ENCODE measurements at regions not wholly inside any gene's neighbourhood (a gene's known extent, or its start where the extent isn't known, plus 50 kb on each side); places are given as distances from the start of the nearest gene placed in this dataset.

DNA sequence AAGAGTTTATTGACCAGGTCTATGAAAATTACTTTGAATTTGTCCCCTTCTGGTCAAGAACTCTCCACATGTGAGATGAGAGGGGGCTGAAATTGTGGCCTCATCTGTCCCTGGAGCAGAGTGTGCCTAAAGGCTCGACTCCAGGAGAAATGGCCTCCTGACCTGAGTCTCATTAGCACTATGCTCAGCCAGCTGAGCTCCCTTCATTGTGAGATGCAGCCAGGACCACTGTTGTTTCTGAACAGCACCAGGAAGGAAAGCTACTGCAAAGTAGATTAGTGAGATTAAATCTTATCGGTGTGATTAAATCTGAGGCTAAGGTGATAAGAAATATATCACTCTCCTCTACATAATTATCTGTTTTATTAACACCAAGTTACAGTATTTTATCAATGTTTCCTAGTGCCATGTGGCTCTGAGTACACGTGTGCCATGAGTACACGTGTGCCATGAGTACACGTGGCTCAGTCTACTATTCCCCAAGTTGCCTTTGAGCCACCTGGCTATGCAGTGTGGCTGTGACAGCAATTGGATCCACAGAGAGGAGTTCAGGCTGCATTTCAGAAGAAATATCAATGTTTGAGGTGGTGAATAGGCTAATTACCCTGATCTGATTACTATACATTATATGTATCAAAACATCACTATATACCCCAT is 126.9 kb downstream of the IPMK start:
- intact Hi-C loops (cut with DNase I), result no loop called here
- DNase-seq, result no peak

DNA sequence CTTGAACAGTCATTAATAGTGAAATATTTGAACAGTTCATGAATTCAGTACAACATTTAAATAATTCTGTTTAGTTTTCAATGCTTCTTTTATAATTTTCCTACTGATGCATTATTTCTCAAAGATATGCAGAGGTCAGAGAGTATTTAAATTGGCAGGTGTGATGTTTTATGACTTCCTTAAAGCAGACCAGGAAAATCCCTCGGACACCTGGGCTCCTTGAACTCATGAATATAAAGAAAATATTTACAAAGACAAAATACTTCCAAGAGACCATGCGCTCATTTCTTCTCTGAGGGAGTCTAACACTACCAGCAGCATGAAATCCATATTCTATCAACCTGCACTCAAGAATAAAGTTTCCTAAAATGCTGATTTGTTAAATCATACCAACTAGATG is 127.6 kb downstream of the IPMK start:
- no peak for DNase-seq
- intact Hi-C loops (cut with DNase I), result no loop called here

GRCh38 chr10:58137813-58138212 is 129.9 kb downstream of the IPMK start:
- intact Hi-C loops (cut with DNase I), result no loop called here
- peak in 14 of 42 donors; percentile 4 to 61 (median 26) for DNase-seq

DNA sequence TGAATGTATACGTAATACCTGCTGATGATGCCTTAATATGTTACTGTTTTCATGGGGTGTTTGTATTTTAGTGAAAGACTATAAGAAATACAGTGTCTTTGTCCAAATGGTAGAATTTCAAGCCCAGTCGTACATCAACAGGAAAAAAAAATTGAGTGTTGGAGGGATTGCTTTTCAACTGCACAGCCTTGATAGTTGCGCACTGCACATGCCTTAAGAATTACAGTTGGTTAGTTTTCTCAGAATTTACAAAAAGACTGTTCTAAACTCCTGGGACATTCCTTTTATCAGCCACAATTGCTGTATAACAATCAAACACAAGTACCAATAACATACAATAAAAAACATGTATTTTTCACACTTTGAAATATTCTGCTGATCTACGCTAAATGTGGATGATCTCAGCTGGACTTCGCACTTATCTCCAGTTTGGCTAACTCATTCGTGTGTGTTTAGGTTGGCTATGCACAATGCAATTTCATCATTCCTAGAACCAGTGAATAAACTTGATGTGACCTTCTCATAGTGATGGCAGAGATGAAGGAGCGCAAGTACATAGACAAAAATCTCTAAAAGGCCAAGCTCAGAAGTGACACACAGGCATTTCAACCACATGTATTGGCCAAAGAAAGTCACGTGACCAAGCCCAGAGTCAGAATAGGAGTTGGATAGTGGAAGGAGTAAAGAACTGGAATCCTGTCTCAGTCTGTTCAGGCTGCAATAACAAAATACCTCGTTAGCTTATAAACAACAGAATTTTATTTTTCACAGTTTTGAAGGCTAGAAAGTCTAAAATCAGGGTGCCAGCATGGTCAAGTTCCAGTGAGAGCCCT is 152.3 kb downstream of the IPMK start:
- intact Hi-C loops (cut with DNase I), result no loop called here
- DNase-seq, result no peak

GRCh38 chr10:58109731-58110130 is 158.0 kb downstream of the IPMK start:
- intact Hi-C loops (cut with DNase I), result no loop called here
- DNase-seq, result no peak

DNA sequence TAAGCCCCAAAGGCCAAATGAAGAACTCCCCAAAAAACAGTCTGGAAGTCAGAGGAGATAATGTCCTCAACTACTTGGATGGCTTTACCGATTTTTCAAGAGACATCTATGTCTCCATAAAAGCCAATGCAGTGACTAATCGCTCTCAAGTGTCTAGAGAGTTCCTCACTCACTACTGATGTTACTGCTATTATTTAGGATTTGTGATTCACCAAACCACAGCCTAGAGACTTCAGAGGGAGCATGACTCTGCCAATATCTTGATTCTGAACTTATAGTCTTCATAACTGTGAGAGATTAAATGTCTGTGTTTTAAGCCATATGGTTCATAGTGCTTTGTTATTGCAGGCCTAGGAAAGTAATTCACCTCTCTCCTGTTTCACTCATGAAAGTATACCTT is 160.2 kb downstream of the IPMK start:
- DNase-seq, result no peak
- intact Hi-C loops (cut with DNase I), result no loop called here

DNA sequence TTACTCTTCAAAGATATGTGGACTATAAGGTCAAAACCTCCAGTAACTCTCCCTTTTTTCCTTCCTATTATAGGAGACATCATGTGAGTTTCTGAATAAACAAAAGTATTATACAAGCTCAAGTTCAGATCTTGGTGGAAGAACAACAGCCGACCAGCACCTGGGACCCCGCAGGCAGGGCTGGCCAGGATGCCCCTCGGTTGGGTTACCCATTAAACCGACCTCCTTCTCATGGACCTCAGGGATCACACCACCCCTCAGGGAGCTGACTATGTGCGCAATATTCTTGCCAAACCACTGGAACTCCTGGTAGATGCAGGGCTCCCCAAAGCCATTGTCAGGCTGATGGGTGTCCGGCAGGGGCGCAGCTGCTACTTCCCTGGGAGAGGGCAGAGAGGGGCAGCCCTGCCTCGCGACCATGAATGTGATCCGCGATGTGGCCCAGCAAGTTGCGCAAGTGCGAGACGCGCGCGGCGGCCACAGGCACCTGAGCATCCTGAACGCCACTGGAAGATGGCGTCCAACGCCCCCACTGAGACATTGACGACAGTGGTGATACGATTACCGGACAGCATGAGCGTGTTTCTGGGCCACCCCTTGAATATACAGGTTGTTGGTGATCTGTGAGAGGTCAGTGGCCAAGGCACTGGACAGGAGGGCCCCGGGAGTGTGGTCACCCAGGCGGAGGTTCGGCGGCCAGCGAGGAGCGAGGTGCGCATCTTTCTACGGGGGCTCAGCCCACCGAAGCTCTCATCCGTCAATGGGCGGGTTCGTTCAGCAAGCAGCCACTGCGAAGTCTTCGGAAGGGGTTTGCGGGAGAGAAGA is 161.3 kb downstream of the IPMK start:
- intact Hi-C loops (cut with DNase I), result no loop called here
- no peak for DNase-seq

DNA sequence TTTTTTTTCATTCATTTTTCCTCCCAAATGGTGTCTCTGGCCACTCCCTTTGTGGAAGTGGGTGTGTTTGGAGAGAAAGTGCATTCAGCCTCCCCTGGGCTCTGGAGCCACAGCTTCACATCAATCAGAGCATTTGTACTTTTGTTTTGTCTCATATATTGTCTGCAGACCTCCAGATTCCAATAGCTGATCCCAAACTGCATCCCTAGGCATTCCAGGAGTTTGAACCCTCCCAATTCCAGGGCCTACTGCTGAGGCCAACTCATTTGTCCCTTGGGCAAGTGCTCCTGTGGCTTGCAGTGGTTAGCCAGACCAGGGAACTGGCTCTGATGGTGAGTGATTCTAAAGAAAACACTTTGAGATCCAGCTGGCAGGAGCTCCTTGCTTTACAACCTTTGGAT is 163.3 kb downstream of the IPMK start:
- DNase-seq, result no peak

GRCh38 chr10:58102897-58103296 is 164.8 kb downstream of the IPMK start:
- intact Hi-C loops (cut with DNase I), result no loop called here
- no peak for DNase-seq

More for the DNA sequence above, 163.3 kb downstream of the IPMK start:
- intact Hi-C loops (cut with DNase I), result no loop called here

GRCh38 chr10:58101682-58102081 is 166.0 kb downstream of the IPMK start:
- intact Hi-C loops (cut with DNase I), result no loop called here

GRCh38 chr10:58094985-58095718 is 172.5 kb downstream of the IPMK start:
- intact Hi-C loops (cut with DNase I), result no loop called here
- no peak for DNase-seq

More at GRCh38 chr10:58101682-58102081, 166.0 kb downstream of the IPMK start:
- no peak for DNase-seq

- intact Hi-C loops (cut with DNase I), result no loop called here
- DNase-seq, result no peak
Observed at GRCh38 chr10:58091886-58092285, 175.8 kb downstream of the IPMK start.

- no peak for DNase-seq
Observed at GRCh38 chr10:58089739-58090138, 178.0 kb downstream of the IPMK start.

GRCh38 chr10:58087896-58088295 is 179.8 kb downstream of the IPMK start:
- intact Hi-C loops (cut with DNase I), result no loop called here
- DNase-seq, result no peak

More at GRCh38 chr10:58089739-58090138, 178.0 kb downstream of the IPMK start:
- intact Hi-C loops (cut with DNase I), result no loop called here

- intact Hi-C loops (cut with DNase I), result no loop called here
- DNase-seq, result no peak
Observed at GRCh38 chr10:58086763-58087150, 180.9 kb downstream of the IPMK start.

GRCh38 chr10:58086144-58086762 is 181.4 kb downstream of the IPMK start:
- intact Hi-C loops (cut with DNase I), result no loop called here
- no peak for DNase-seq

- DNase-seq, result no peak
- intact Hi-C loops (cut with DNase I), result no loop called here
Observed at GRCh38 chr10:58082248-58082647, 185.4 kb downstream of the IPMK start.

DNA sequence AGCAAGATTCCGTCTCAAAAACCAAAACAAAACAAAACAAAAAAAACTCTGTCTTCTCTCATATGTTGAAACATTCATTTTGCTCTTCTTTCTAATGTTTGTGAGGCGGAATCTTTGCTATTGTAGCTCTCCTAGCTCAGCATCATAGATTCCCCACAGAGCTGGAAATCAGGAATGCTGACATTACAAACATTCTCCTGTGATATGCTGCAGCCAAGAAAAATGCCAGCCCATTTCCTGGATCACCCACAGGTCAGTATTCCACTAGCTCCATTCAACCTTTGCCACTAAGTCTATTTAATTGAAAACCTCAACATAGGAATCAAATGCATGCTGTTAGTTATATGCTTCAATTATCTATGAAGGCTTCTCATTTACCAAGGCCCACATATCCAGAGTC is 186.3 kb downstream of the IPMK start:
- DNase-seq, result no peak
- intact Hi-C loops (cut with DNase I), result no loop called here

GRCh38 chr10:58079461-58079860 is 188.2 kb downstream of the IPMK start:
- no peak for DNase-seq
- intact Hi-C loops (cut with DNase I), result no loop called here
